A549 (cell line): ENCODE measurements at regions not wholly inside any gene's neighbourhood (a gene's known extent, or its start where the extent isn't known, plus 50 kb on each side); places are given as distances from the start of the nearest gene placed in this dataset.
A peak's percentile ranks its signal among the peaks of the same experiment; 100 is the strongest.

Experiments
- ATAC-seq, 2 experiments: fragments of 200-7000 bp in 1 of 2; fragments of >200 bp in 1 of 2; cut with Nextera tagmentation in 1 of 2; cut with Tn5 transposase in 1 of 2; 3 replicates each; pipeline versions ENCODE4 v1.8.0 to v1.9.1; 2018 to 2020; ENCODE audit warnings: mild to moderate bottlenecking in 1 of 2, moderate library complexity in 1 of 2
- CTCF ChIA-PET: fragments of 300-600 bp; sonication (Branson Sonifier 250); formaldehyde crosslinking; extraction: SDS; loops from one replicate; lab custom pipeline; 2021; ENCODE audit warnings: antibody characterized with exemption, inconsistent platforms; lab: Yijun Ruan, JAX
- POLR2A ChIA-PET: fragments of 350-600 bp; formaldehyde crosslinking; extraction: SDS; loops from one replicate; lab custom pipeline; 2021; ENCODE audit warnings: antibody characterized with exemption, inconsistent platforms; lab: Yijun Ruan, JAX
- DNase-seq, 2 experiments: peaks; one replicate each; pipeline versions ENCODE4 v3.0.0 to v3.0.0-alpha.2; 2011 to 2016; ENCODE audit warnings: low read depth in 1 of 2, low spot score in 1 of 2
- FAIRE-seq: peaks from 2 replicates; lab custom pipeline; 2011; peaks lifted over from hg19 to GRCh38; lab: Jason Lieb, UNC
- H3K27ac ChIP-seq, 2 experiments: fragments of >200 bp; sonication (Bioruptor Twin); formaldehyde crosslinking; 3 replicates each; pipeline ENCODE4 v1.5.1; 2016 to 2017
- H3K4me1 ChIP-seq: fragments of >200 bp; sonication (Bioruptor Twin); formaldehyde crosslinking; 3 replicates; pipeline ENCODE4 v1.6.1; 2016
- H3K4me2 ChIP-seq: fragments of >200 bp; sonication (Bioruptor Twin); formaldehyde crosslinking; 3 replicates; pipeline ENCODE4 v1.6.1; 2016
- H3K4me3 ChIP-seq: fragments of >200 bp; sonication (Bioruptor Twin); formaldehyde crosslinking; 3 replicates; pipeline ENCODE4 v1.5.1; 2016
- H3K9me3 ChIP-seq: fragments of >200 bp; sonication (Bioruptor Twin); formaldehyde crosslinking; 3 replicates; pipeline ENCODE4 v1.6.1; 2016
- ESRRA ChIP-seq: fragments of 150-350 bp; IDR thresholded peaks from 2 replicates; pipeline ENCODE4 v1.6.1; 2014; ENCODE audit warnings: mild to moderate bottlenecking, low read length, borderline replicate concordance
- FOSL2 ChIP-seq, 2 experiments: fragments of 450-650 bp in 1 of 2; fragments of >200 bp in 1 of 2; sonication (Bioruptor Twin) in 1 of 2; formaldehyde crosslinking; IDR thresholded peaks; 2 replicates each; pipeline versions ENCODE4 v1.5.0 to v1.6.1; 2016 to 2020; ENCODE audit warnings: mild to moderate bottlenecking in 1 of 2, moderate library complexity in 1 of 2
- HEYL ChIP-seq: fragments of 250-450 bp; sonication (Bioruptor Pico); IDR thresholded peaks from 2 replicates; pipeline ENCODE4 v1.8.0; 2021; ENCODE audit warnings: mild to moderate bottlenecking, moderate library complexity
- JUNB ChIP-seq: fragments of >200 bp; sonication (Bioruptor Twin); formaldehyde crosslinking; IDR thresholded peaks from 2 replicates; pipeline ENCODE4 v1.6.1; 2016
- KDM1A ChIP-seq: fragments of 200-600 bp; sonication (generic); IDR thresholded peaks from 2 replicates; pipeline ENCODE4 v1.6.1; 2016; ENCODE audit warnings: low read depth, mild to moderate bottlenecking
- MAFK ChIP-seq: fragments of 450-650 bp; IDR thresholded peaks from 2 replicates; pipeline ENCODE4 v1.6.1; 2014; ENCODE audit not compliant: partially characterized antibody
- NFE2L2 ChIP-seq: fragments of 150-350 bp; conservative IDR thresholded peaks from 2 replicates; pipeline ENCODE4 v1.6.1; 2014; ENCODE audit warnings: low read length
- POLR2A ChIP-seq: IDR thresholded peaks from 2 replicates; pipeline ENCODE4 v1.6.1; 2012; ENCODE audit warnings: mild to moderate bottlenecking, low read length
- RAD21 ChIP-seq, 2 experiments: fragments of >200 bp in 1 of 2; sonication (Bioruptor Twin) in 1 of 2; formaldehyde crosslinking in 1 of 2; IDR thresholded peaks in 1 of 2; conservative IDR thresholded peaks in 1 of 2; 2 replicates in 1 of 2; 3 replicates in 1 of 2; pipeline ENCODE4 v1.6.1; 2012 to 2018; ENCODE audit warnings: inconsistent platforms in 1 of 2
- RARB ChIP-seq: fragments of 250-450 bp; sonication (Bioruptor Pico); IDR thresholded peaks from 2 replicates; pipeline ENCODE4 v1.8.0; 2021; ENCODE audit warnings: mild to moderate bottlenecking, moderate library complexity
- RFX5 ChIP-seq: fragments of 450-650 bp; IDR thresholded peaks from 2 replicates; pipeline ENCODE4 v1.7.1; 2014; ENCODE audit warnings: antibody characterized with exemption, mild to moderate bottlenecking, moderate library complexity
- RNF2 ChIP-seq: fragments of 200-600 bp; sonication (generic); IDR thresholded peaks from 2 replicates; pipeline ENCODE4 v1.6.1; 2016; ENCODE audit warnings: low read depth, mild to moderate bottlenecking, antibody characterized with exemption, moderate library complexity, borderline replicate concordance
- SMC3 ChIP-seq: fragments of >200 bp; sonication (Bioruptor Twin); formaldehyde crosslinking; IDR thresholded peaks from 3 replicates; pipeline ENCODE4 v1.6.1; 2018; ENCODE audit warnings: inconsistent platforms
- SREBF2 ChIP-seq: fragments of 450-650 bp; IDR thresholded peaks from 2 replicates; pipeline ENCODE4 v1.6.1; 2014; ENCODE audit warnings: mild to moderate bottlenecking, moderate library complexity
- ZC3H11A ChIP-seq: fragments of 450-650 bp; IDR thresholded peaks from 2 replicates; pipeline ENCODE4 v1.6.1; 2014; ENCODE audit warnings: antibody characterized with exemption, mild to moderate bottlenecking
- ZFP36 ChIP-seq: fragments of 450-650 bp; IDR thresholded peaks from 2 replicates; pipeline ENCODE4 v1.6.1; 2014; ENCODE audit warnings: borderline replicate concordance; ENCODE audit not compliant: partially characterized antibody
- WGBS: methylation state at CpG from one replicate; pipeline ENCODE4 v1.1.6; 2017; ENCODE audit errors: missing lambda C conversion rate; 5-methylcytosine and 5-hydroxymethylcytosine counted together
- TF ChIP-seq, protein P1 (sequence below): IDR thresholded peaks from 2 replicates; pipeline ENCODE4 v1.6.1; 2012
- TF ChIP-seq, protein P2 (sequence below): IDR thresholded peaks from 2 replicates; pipeline ENCODE4 v1.6.1; 2012

DNA sequence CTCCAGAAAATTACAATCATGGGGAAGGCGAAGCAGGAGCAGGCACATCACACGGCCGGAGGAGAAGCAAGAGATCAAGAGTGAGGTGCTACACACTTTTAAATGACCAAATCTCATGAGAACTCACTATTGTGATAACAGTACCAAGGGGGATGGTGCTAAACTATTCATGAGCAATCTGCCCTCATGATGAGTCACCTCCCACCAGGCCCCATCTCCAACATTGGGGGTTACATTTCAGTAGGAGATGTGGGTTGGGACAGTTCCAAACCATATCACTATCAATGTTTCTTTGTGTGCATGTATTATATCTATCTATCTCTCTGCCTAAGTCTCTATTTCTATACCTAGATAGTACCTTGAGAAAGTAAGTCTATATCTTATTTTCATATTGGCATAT is 724.8 kb downstream of the CDH11 start:
- DNase-seq (no peak), FAIRE-seq (no peak), ATAC-seq (no peak)
- POLR2A ChIA-PET, result no interaction called here
- Histone ChIP-seq H3K4me2 (no peak overlapping the region), H3K4me3 (no peak overlapping the region), H3K4me1 (no peaks in the 10 kb centered on the region), H3K27ac (no peak overlapping the region), H3K9me3 (no peaks in the 10 kb centered on the region)
- 33% methylated on average over 3 of the region's 3 CpGs for WGBS
- CTCF ChIA-PET, result interaction anchor here (1.0 kb wide), 1 partner anchor 34 kb away, joined by 3 read pairs; no protein-coding TSS in a partner anchor
- TF ChIP-seq FOSL2 (IDR thresholded peaks at IDR 0.05) (no peak), FOSL2 (CRISPR knock-in tag; IDR thresholded peaks at IDR 0.05) (0 out of 2 replicates have a peak, but pooled peaks have one; percentile 8)
- TF ChIP-seq, protein P1, sequence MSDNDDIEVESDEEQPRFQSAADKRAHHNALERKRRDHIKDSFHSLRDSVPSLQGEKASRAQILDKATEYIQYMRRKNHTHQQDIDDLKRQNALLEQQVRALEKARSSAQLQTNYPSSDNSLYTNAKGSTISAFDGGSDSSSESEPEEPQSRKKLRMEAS, result no peak

DNA sequence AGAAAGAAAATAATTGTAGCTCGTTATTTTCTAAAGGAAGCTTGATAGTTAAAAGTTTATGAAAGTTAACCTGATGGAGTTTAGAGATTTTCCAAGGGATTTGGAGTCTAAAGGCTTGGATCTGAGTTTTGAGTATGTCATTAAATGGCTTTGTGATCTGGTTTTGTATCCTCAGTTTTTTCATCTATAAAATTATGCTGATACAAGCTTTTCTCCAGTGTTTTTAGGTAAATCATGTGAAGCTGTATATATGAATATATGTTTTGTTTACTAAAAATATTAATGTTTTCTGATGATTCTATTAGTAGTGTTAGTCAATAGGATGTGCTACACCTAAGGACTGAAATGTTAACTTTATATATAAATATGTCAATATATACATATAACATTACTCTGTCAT is 727.8 kb downstream of the CDH11 start:
- CTCF ChIA-PET, result no interaction called here
- peak; percentile 69 for TF ChIP-seq MAFK
- TF ChIP-seq RAD21 (conservative IDR thresholded peaks at IDR 0.05 in 1 of 2, IDR thresholded peaks at IDR 0.05 in 1 of 2), result no peak

DNA sequence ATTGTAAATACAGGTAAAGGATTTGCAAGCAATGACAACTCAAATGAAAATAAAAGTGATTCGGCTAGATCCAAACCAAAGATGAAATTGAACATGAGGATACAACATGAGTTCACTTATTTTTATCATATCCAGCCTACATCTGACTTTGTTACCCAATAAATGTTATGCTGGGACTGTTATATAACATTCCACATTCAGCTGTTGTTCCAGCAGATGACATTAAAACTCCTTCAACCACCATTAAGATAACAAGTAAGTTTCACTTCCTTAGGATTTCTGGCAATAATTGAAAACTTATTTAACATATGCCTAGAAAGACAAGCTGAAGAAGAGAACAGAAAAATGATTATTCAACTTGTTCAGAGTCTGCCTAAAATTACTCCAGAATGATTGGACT is 729.4 kb downstream of the CDH11 start:
- no peak for DNase-seq
- CTCF ChIA-PET, result no interaction called here
- H3K4me1 ChIP-seq, result peaks cover 10% of the 10 kb centered on the region; the same call in 2 of the 3 replicates
- TF ChIP-seq ESRRA (no peak), RFX5 (no peak), ZFP36 (no peak), SMC3 (no peak), RNF2 (no peak), ZC3H11A (no peak), KDM1A (no peak), RARB (CRISPR knock-in tag) (no peak), JUNB (no peak), HEYL (CRISPR knock-in tag) (no peak), SREBF2 (no peak), NFE2L2 (no peak), POLR2A (no peak)
- TF ChIP-seq, protein P2, sequence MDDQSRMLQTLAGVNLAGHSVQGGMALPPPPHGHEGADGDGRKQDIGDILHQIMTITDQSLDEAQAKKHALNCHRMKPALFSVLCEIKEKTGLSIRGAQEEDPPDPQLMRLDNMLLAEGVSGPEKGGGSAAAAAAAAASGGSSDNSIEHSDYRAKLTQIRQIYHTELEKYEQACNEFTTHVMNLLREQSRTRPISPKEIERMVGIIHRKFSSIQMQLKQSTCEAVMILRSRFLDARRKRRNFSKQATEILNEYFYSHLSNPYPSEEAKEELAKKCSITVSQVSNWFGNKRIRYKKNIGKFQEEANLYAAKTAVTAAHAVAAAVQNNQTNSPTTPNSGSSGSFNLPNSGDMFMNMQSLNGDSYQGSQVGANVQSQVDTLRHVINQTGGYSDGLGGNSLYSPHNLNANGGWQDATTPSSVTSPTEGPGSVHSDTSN, result no peak
- no peak overlapping the region for H3K4me2 ChIP-seq
- ATAC-seq, result no peak
- POLR2A ChIA-PET, result no interaction called here
- H3K27ac ChIP-seq, result no peak overlapping the region
- H3K9me3 ChIP-seq, result no peaks in the 10 kb centered on the region
- FAIRE-seq, result no peak
- no peak overlapping the region for H3K4me3 ChIP-seq
- WGBS, result 13% methylated on average over 1 of the region's 1 CpG

More for the DNA sequence above, 727.8 kb downstream of the CDH11 start:
- no peaks in the 10 kb centered on the region for H3K9me3 ChIP-seq
- H3K4me3 ChIP-seq, result no peak overlapping the region
- no peak overlapping the region for H3K27ac ChIP-seq
- DNase-seq (no peak), ATAC-seq (no peak), FAIRE-seq (no peak)
- H3K4me2 ChIP-seq, result no peak overlapping the region
- 9% methylated on average over 1 of the region's 1 CpG for WGBS
- H3K4me1 ChIP-seq, result peaks cover 10% of the 10 kb centered on the region; the same call in 2 of the 3 replicates
- POLR2A ChIA-PET, result no interaction called here

GRCh38 chr16:64391063-64391600 is 730.7 kb downstream of the CDH11 start:
- H3K4me1 ChIP-seq, result peaks cover 10% of the 10 kb centered on the region; the same call in 2 of the 3 replicates
- H3K4me2 ChIP-seq, result peak overlapping the region; percentile 80
- ChIA-PET POLR2A (no interaction called here), CTCF (no interaction called here)
- ATAC-seq, result peak; percentile 79 to 85; a peak in 5 of 6 replicates
- 2% methylated on average over 4 of the region's 4 CpGs for WGBS
- DNase-seq, result peak in 1 of 2 experiments; percentile 14
- 0 out of 3 replicates have a peak overlapping the region, but pooled peaks have one; percentile 7 for H3K4me3 ChIP-seq
- FAIRE-seq, result no peak
- peak overlapping the region; percentile 66 to 79 for H3K27ac ChIP-seq
- H3K9me3 ChIP-seq, result no peaks in the 10 kb centered on the region
- TF ChIP-seq JUNB, result 0 out of 2 replicates have a peak, but pooled peaks have one; percentile 42
- TF ChIP-seq KDM1A, result no peak
- 0 out of 2 replicates have a peak, but pooled peaks have one; percentile 25 for TF ChIP-seq FOSL2 (IDR thresholded peaks at IDR 0.05)
- peak; percentile 59 for TF ChIP-seq FOSL2 (CRISPR knock-in tag; IDR thresholded peaks at IDR 0.05)
- TF ChIP-seq, all 56 proteins: peak for 2
